Neural progenitor cell (in vitro differentiated cells): ENCODE measurements at regions not wholly inside any gene's neighbourhood (a gene's known extent, or its start where the extent isn't known, plus 50 kb on each side); places are given as distances from the start of the nearest gene placed in this dataset.

ENCODE experiments used
- CTCF ChIP-seq: fragments of 200-600 bp; sonication (generic); IDR thresholded peaks from 2 replicates; pipeline ENCODE4 v1.5.1; 2017; ENCODE audit warnings: antibody characterized with exemption, mild to moderate bottlenecking
- EZH2 ChIP-seq: fragments of 200-600 bp; sonication (generic); IDR thresholded peaks from 2 replicates; pipeline ENCODE4 v1.6.1; 2017; ENCODE audit warnings: antibody characterized with exemption, mild to moderate bottlenecking, moderate library complexity
- EZH2phosphoT487 ChIP-seq: fragments of 200-600 bp; sonication (generic); IDR thresholded peaks from 2 replicates; pipeline ENCODE4 v1.6.1; 2017; ENCODE audit warnings: antibody characterized with exemption

GRCh38 chr10:23834091-23834490 lies 374.8 kb upstream of the KIAA1217 start:
- TF ChIP-seq CTCF (no peak), EZH2 (no peak), EZH2phosphoT487 (no peak)
